Transverse colon (tissue), 4 donors: ENCODE measurements at regions not wholly inside any gene's neighbourhood (a gene's known extent, or its start where the extent isn't known, plus 50 kb on each side); places are given as distances from the start of the nearest gene placed in this dataset.

ENCODE experiments used
- DNase-seq: peaks from one replicate; pipeline ENCODE4 v3.0.0-alpha.2; 2019
- H3K27ac ChIP-seq, 4 donors: fragments of 200-600 bp; sonication (generic); 2 replicates each; pipeline ENCODE4 v1.5.1; 2016 to 2018; ENCODE audit warnings: inconsistent platforms in 4 of 4
- H3K27me3 ChIP-seq: fragments of 200-600 bp; sonication (generic); 2 replicates; pipeline ENCODE4 v1.5.1; 2017; ENCODE audit warnings: inconsistent platforms
- H3K36me3 ChIP-seq, 4 donors: fragments of 200-600 bp; sonication (generic); 2 replicates each; pipeline ENCODE4 v1.5.1; 2017 to 2019; ENCODE audit warnings: inconsistent platforms in 4 of 4
- H3K4me1 ChIP-seq, 4 donors: fragments of 200-600 bp; sonication (generic); 2 replicates each; pipeline ENCODE4 v1.5.1; 2017 to 2020; ENCODE audit warnings: inconsistent platforms in 4 of 4
- H3K4me3 ChIP-seq, 4 donors: fragments of 200-600 bp; sonication (generic); 1 replicate in 1 of 4; 2 replicates in 3 of 4; pipeline versions ENCODE4 v1.5.1 to v1.6.1; 2017 to 2019; ENCODE audit warnings: inconsistent platforms in 4 of 4
- H3K9me3 ChIP-seq, 2 donors: fragments of 200-600 bp; sonication (generic); 2 replicates each; pipeline ENCODE4 v1.5.1; 2017 to 2019; ENCODE audit warnings: inconsistent platforms in 2 of 2
- EP300 ChIP-seq: sonication (generic); formaldehyde crosslinking; IDR thresholded peaks from one replicate; pipeline ENCODE4 v1.6.1; 2017; ENCODE audit warnings: antibody characterized with exemption, low read depth
- POLR2A ChIP-seq: fragments of 450-650 bp; IDR thresholded peaks from one replicate; pipeline ENCODE4 v1.6.1; 2016; ENCODE audit warnings: antibody characterized with exemption, mild to moderate bottlenecking, moderate library complexity
- POLR2AphosphoS5 ChIP-seq, 3 donors: sonication (generic); formaldehyde crosslinking; IDR thresholded peaks; one replicate each; pipeline ENCODE4 v1.6.1; 2016; ENCODE audit warnings: antibody characterized with exemption in 3 of 3
- WGBS, 2 donors: methylation state at CpG; one replicate each; pipeline ENCODE4 v1.1.5; 2018; ENCODE audit warnings: low coverage in 1 of 2; 5-methylcytosine and 5-hydroxymethylcytosine counted together
- in situ Hi-C, 4 donors: fragments of 200-750 bp; cut with MboI; loops; one replicate each; pipeline versions ENCODE4 v1.15.0 to v1.15.1; 2017; ENCODE audit warnings: low sequenced_read_pairs in 3 of 4, low pct_ligation_motif_present in 1 of 4, low pct_unique_long_range_greater_than_20kb in 1 of 4
- intact Hi-C: fragments of 100-400 bp; cut with DNase I; formaldehyde crosslinking; loops from one replicate; pipeline ENCODE4 v1.15.1; 2023; ENCODE audit warnings: low total_unique reads
- TF ChIP-seq, protein P1 (sequence below), 5 experiments: fragments of 200-600 bp in 3 of 5; fragments of 450-650 bp in 2 of 5; sonication (generic) in 3 of 5; IDR thresholded peaks; 1 replicate in 2 of 5; 2 replicates in 3 of 5; pipeline ENCODE4 v1.5.1; 2016 to 2017; ENCODE audit warnings: antibody characterized with exemption in 5 of 5, inconsistent platforms in 3 of 5, mild to moderate bottlenecking in 2 of 5, moderate library complexity in 1 of 5

DNA sequence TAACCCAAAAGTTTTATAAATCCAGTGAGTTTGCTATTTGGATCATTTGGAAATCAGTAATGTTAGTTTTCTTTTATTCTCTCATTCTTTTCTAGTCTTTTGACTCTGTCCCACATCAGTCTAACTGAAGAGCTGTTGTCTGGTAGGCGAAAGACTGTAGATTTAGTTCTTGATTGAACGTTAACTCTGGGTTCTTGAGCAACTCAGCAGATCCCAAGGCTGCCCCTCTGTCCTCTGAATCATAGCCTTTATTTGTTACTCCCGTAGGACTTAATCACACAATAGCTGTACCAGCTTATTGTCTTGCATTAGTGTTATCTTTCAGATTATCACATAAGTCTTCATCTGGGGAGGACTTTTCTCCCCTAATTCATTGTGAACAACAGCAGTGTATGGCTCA lies 119.3 kb upstream of the TOM1L1 start:
- no peaks in the 10 kb centered on the region for H3K4me1 ChIP-seq
- H3K27me3 ChIP-seq, result no peaks in the 10 kb centered on the region
- intact Hi-C loops (no loop called here), in situ Hi-C loops (no loop called here)
- no peak overlapping the region for H3K4me3 ChIP-seq
- TF ChIP-seq POLR2AphosphoS5 (IDR thresholded peaks at IDR 0.05) (no peak), EP300 (no peak), POLR2A (no peak)
- TF ChIP-seq, protein P1, sequence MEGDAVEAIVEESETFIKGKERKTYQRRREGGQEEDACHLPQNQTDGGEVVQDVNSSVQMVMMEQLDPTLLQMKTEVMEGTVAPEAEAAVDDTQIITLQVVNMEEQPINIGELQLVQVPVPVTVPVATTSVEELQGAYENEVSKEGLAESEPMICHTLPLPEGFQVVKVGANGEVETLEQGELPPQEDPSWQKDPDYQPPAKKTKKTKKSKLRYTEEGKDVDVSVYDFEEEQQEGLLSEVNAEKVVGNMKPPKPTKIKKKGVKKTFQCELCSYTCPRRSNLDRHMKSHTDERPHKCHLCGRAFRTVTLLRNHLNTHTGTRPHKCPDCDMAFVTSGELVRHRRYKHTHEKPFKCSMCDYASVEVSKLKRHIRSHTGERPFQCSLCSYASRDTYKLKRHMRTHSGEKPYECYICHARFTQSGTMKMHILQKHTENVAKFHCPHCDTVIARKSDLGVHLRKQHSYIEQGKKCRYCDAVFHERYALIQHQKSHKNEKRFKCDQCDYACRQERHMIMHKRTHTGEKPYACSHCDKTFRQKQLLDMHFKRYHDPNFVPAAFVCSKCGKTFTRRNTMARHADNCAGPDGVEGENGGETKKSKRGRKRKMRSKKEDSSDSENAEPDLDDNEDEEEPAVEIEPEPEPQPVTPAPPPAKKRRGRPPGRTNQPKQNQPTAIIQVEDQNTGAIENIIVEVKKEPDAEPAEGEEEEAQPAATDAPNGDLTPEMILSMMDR (IDR thresholded peaks at IDR 0.05), result no peak
- H3K27ac ChIP-seq, result no peak overlapping the region
- no peaks in the 10 kb centered on the region for H3K9me3 ChIP-seq
- DNase-seq, result no peak
- H3K36me3 ChIP-seq, result no peaks in the 10 kb centered on the region
- WGBS, 2 donors, result 67% methylated on average over 3 of the region's 3 CpGs

DNA sequence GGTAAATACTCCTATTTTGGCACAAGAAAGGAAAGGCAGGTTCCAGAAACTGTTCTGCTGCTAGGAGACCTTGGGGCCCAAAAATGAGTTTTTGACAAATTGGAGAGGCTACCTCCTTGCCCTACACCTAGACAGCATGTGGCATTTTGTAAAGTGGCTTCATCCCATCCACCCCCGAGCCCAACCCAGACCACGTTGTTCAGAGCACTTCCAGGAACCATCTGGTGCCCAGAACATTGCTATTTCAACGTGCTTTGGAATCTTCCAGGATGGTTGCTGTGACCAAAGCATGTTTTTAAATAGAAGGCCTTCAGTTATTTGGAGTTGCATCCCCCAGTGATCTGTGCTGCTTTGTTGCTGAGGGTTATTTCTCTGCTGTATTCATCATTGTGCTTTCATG lies 116.3 kb upstream of the TOM1L1 start:
- WGBS, 2 donors, result 44 to 60% methylated on average over 3 of the region's 3 CpGs
- Histone ChIP-seq H3K9me3 (no peaks in the 10 kb centered on the region), H3K27ac (no peak overlapping the region), H3K4me1 (no peaks in the 10 kb centered on the region), H3K27me3 (no peaks in the 10 kb centered on the region), H3K36me3 (no peaks in the 10 kb centered on the region), H3K4me3 (no peak overlapping the region)
- DNase-seq, result no peak
- in situ Hi-C loops (no loop called here), intact Hi-C loops (no loop called here)
- TF ChIP-seq POLR2AphosphoS5 (IDR thresholded peaks at IDR 0.05) (no peak), EP300 (no peak), POLR2A (no peak)
- TF ChIP-seq, protein P1 (IDR thresholded peaks at IDR 0.05), result no peak

DNA sequence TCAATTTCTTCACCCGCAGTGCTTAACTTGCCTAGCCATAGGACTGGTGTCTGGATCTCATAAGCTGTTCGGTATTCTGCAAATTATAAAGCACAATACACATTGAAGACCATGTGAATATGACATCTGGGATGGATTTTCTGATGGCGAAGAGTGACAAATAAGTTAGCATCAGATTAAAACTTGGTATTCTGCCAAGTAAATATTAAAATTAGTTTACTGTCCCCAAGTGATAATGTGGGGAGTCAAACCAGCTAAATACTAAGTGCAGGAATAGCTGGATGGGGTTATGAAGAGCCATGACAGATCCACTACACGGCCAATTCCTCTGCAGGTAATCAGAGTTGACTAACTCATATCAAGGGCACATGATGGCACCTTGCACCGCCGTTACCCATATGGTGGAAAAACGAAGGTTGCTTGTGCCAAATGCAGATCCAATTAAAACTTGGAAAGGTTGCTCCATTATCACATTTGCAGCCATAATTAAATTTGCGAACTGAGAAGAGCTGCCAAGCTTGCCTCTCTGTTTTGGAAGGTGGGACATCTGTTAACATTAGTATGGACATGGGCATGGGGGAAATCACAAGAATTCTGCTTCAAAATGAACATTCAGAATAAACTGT lies 114.9 kb upstream of the TOM1L1 start:
- Histone ChIP-seq H3K36me3 (no peaks in the 10 kb centered on the region), H3K4me1 (no peaks in the 10 kb centered on the region), H3K4me3 (no peak overlapping the region), H3K27ac (no peak overlapping the region), H3K27me3 (no peaks in the 10 kb centered on the region), H3K9me3 (no peaks in the 10 kb centered on the region)
- in situ Hi-C loops, result no loop called here
- WGBS, 2 donors, result 82 to 83% methylated on average over 4 to 8 of the region's 8 CpGs
- no peak for DNase-seq
- TF ChIP-seq EP300 (no peak), POLR2A (no peak), POLR2AphosphoS5 (IDR thresholded peaks at IDR 0.05) (no peak)
- TF ChIP-seq, protein P1 (IDR thresholded peaks at IDR 0.05), result no peak
- intact Hi-C loops, result no loop called here

DNA sequence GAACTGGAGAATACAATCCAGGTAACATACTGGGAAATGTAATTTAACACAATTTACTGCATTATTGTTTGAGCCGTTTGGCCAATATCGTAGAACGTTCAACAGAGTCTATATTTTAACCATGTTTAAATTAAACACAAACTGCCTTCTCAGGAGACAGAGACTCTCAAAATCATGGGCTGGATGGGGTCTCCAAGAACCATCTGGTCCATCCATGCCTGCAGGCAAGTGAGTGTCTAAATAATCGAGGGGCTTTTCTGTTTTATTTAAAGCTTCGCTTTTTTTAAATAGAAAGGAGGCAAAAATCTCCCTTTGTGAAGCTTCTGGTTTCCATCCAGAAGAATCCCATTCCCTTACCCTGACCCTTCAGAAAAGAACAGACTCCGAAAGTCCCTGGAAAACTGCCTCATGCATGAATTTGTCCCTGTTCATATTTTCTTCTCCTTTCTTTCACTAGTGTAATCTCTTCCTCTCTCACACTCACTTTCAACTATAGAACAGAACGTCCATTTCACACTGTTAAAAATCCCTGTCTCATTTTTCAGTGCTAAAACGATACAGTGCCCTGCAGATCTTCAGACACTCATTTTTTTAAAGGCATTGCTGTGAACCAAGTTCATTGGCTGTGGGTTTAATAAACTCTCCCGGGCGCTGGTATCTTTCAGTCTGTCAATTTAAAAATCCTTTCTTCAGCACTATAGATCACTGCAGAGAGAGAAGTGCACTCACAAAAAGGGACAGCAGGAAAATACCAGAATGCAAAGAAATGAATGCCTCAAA lies 111.4 kb upstream of the TOM1L1 start:
- Histone ChIP-seq H3K4me1 (no peaks in the 10 kb centered on the region), H3K36me3 (no peaks in the 10 kb centered on the region), H3K9me3 (no peaks in the 10 kb centered on the region), H3K4me3 (no peak overlapping the region), H3K27me3 (no peaks in the 10 kb centered on the region), H3K27ac (no peak overlapping the region)
- 43 to 60% methylated on average over 9 to 10 of the region's 10 CpGs for WGBS, 2 donors
- no peak for TF ChIP-seq EP300
- TF ChIP-seq POLR2AphosphoS5 (IDR thresholded peaks at IDR 0.05), result no peak
- no peak for TF ChIP-seq POLR2A
- TF ChIP-seq, protein P1 (IDR thresholded peaks at IDR 0.05), result no peak
- no peak for DNase-seq
- in situ Hi-C loops (no loop called here), intact Hi-C loops (no loop called here)
